Mesendoderm (in vitro differentiated cells): ENCODE measurements at regions not wholly inside any gene's neighbourhood (a gene's known extent, or its start where the extent isn't known, plus 50 kb on each side); places are given as distances from the start of the nearest gene placed in this dataset.

Experiments used
- DNase-seq: peaks from one replicate; pipeline ENCODE4 v3.0.0; 2013
- H2AK5ac ChIP-seq: 2 replicates; pipeline ENCODE4 v1.6.1; 2013; ENCODE audit warnings: low read length, inconsistent platforms
- H2BK120ac ChIP-seq: 2 replicates; pipeline ENCODE4 v1.6.1; 2013; ENCODE audit warnings: low read depth, mild to moderate bottlenecking, low read length, moderate library complexity, mixed read lengths
- H2BK15ac ChIP-seq: replicated peaks from 2 replicates; pipeline ENCODE4 v1.6.1; 2013; ENCODE audit warnings: low read depth, mild to moderate bottlenecking, moderate library complexity
- H2BK5ac ChIP-seq: 2 replicates; pipeline ENCODE4 v1.6.1; 2013; ENCODE audit warnings: low read length, inconsistent platforms
- H3K18ac ChIP-seq: 2 replicates; pipeline ENCODE4 v1.6.1; 2013; ENCODE audit warnings: mild to moderate bottlenecking, low read length, mixed read lengths
- H3K23ac ChIP-seq: one replicate; pipeline ENCODE4 v1.6.1; 2013; ENCODE audit warnings: low read length
- H3K27ac ChIP-seq: 2 replicates; pipeline ENCODE4 v1.5.1; 2013; ENCODE audit warnings: low read depth, mild to moderate bottlenecking, inconsistent platforms, low read length, moderate library complexity
- H3K27me3 ChIP-seq: 2 replicates; pipeline ENCODE4 v1.6.1; 2013; ENCODE audit warnings: low read length, control low read depth, mild to moderate bottlenecking, inconsistent platforms; ENCODE audit not compliant: insufficient read depth, poor library complexity
- H3K36me3 ChIP-seq: 2 replicates; pipeline ENCODE4 v1.6.1; 2013; ENCODE audit warnings: low read length, inconsistent platforms; ENCODE audit not compliant: control insufficient read depth, insufficient read depth
- H3K4ac ChIP-seq: one replicate; pipeline ENCODE4 v1.6.1; 2013; ENCODE audit warnings: low read depth, mild to moderate bottlenecking, low read length, moderate library complexity
- H3K4me1 ChIP-seq: 2 replicates; pipeline ENCODE4 v1.6.1; 2013; ENCODE audit warnings: low read depth, low read length, inconsistent platforms; ENCODE audit not compliant: control insufficient read depth
- H3K4me2 ChIP-seq: 2 replicates; pipeline ENCODE4 v1.6.1; 2013; ENCODE audit warnings: low read length
- H3K4me3 ChIP-seq: 2 replicates; pipeline ENCODE4 v1.5.1; 2013; ENCODE audit warnings: mild to moderate bottlenecking, low read length
- H3K56ac ChIP-seq: one replicate; pipeline ENCODE4 v1.6.1; 2013; ENCODE audit warnings: low read length
- H3K79me1 ChIP-seq: 2 replicates; pipeline ENCODE4 v1.6.1; 2013; ENCODE audit warnings: low read length, inconsistent platforms
- H3K79me2 ChIP-seq: 2 replicates; pipeline ENCODE4 v1.6.1; 2013; ENCODE audit warnings: mild to moderate bottlenecking, low read length; ENCODE audit not compliant: control insufficient read depth, insufficient read depth
- H3K9ac ChIP-seq: 2 replicates; pipeline ENCODE4 v1.6.1; 2013; ENCODE audit warnings: low read length, inconsistent platforms
- H4K5ac ChIP-seq: one replicate; pipeline ENCODE4 v1.6.1; 2013; ENCODE audit warnings: low read length
- H4K8ac ChIP-seq: one replicate; pipeline ENCODE4 v1.6.1; 2013; ENCODE audit warnings: low read depth, mild to moderate bottlenecking, control low read depth, low read length, moderate library complexity
- WGBS: extraction: QIAGEN DNeasy Blood & Tissue Kit; methylation state at CpG from one replicate; pipeline ENCODE4 v1.1.7; 2013; ENCODE audit warnings: low lambda C conversion rate, missing lambda C conversion rate; ENCODE audit not compliant: insufficient coverage; ENCODE audit errors: extremely low coverage; 5-methylcytosine and 5-hydroxymethylcytosine counted together

- no peaks in the 10 kb centered on the region for H3K36me3 ChIP-seq
- no peaks in the 10 kb centered on the region for H3K27me3 ChIP-seq
- H3K79me2 ChIP-seq = no peaks in the 10 kb centered on the region
- WGBS = no CpG with 5 or more reads among the region's 15 CpGs
- no peak overlapping the region for H4K5ac ChIP-seq
- H3K4me2 ChIP-seq = no peak overlapping the region
- no peak for DNase-seq
- H3K9ac ChIP-seq = no peak overlapping the region
- H3K23ac ChIP-seq = no peak overlapping the region
- H3K56ac ChIP-seq = no peak overlapping the region
- no peak overlapping the region for H2AK5ac ChIP-seq
- H2BK15ac ChIP-seq = no peak overlapping the region
- no peaks in the 10 kb centered on the region for H3K79me1 ChIP-seq
- no peak overlapping the region for H2BK5ac ChIP-seq
- no peak overlapping the region for H3K27ac ChIP-seq
- no peaks in the 10 kb centered on the region for H3K4me1 ChIP-seq
- no peak overlapping the region for H3K4me3 ChIP-seq
- H4K8ac ChIP-seq = no peak overlapping the region
- H3K4ac ChIP-seq = no peak overlapping the region
- no peak overlapping the region for H3K18ac ChIP-seq
- no peak overlapping the region for H2BK120ac ChIP-seq
Measured at GRCh38 chr17:79441356-79442160, 169.3 kb downstream of the RBFOX3 start.

GRCh38 chr17:79440251-79440650 lies 170.6 kb downstream of the RBFOX3 start:
- Histone ChIP-seq H4K8ac (no peak overlapping the region), H3K4me2 (no peak overlapping the region), H3K79me2 (no peaks in the 10 kb centered on the region), H3K36me3 (no peaks in the 10 kb centered on the region), H2BK15ac (no peak overlapping the region), H2AK5ac (no peak overlapping the region), H3K4ac (no peak overlapping the region), H3K4me1 (no peaks in the 10 kb centered on the region), H3K23ac (no peak overlapping the region), H4K5ac (no peak overlapping the region), H3K4me3 (no peak overlapping the region), H2BK120ac (no peak overlapping the region), H3K56ac (no peak overlapping the region), H3K18ac (no peak overlapping the region), H3K9ac (no peak overlapping the region), H3K27me3 (no peaks in the 10 kb centered on the region), H3K27ac (no peak overlapping the region), H3K79me1 (no peaks in the 10 kb centered on the region), H2BK5ac (no peak overlapping the region)
- DNase-seq = no peak
- no CpG with 5 or more reads among the region's 14 CpGs for WGBS

GRCh38 chr17:79439493-79439892 lies 171.4 kb downstream of the RBFOX3 start:
- Histone ChIP-seq H2BK5ac (no peak overlapping the region), H3K56ac (no peak overlapping the region), H3K23ac (no peak overlapping the region)

GRCh38 chr17:79438546-79439334 lies 172.1 kb downstream of the RBFOX3 start:
- no peak overlapping the region for H3K4me2 ChIP-seq
- no peak overlapping the region for H3K27ac ChIP-seq
- H2BK120ac ChIP-seq = no peak overlapping the region
- H2BK5ac ChIP-seq = no peak overlapping the region
- no peak for DNase-seq
- WGBS = no CpG with 5 or more reads among the region's 23 CpGs
- H3K9ac ChIP-seq = no peak overlapping the region
- H3K4me1 ChIP-seq = no peaks in the 10 kb centered on the region
- H3K4me3 ChIP-seq = no peak overlapping the region
- H3K56ac ChIP-seq = no peak overlapping the region
- H3K23ac ChIP-seq = no peak overlapping the region
- H3K27me3 ChIP-seq = no peaks in the 10 kb centered on the region
- no peaks in the 10 kb centered on the region for H3K79me2 ChIP-seq
- H4K5ac ChIP-seq = no peak overlapping the region
- H4K8ac ChIP-seq = no peak overlapping the region
- H3K18ac ChIP-seq = no peak overlapping the region
- no peak overlapping the region for H3K4ac ChIP-seq
- H2AK5ac ChIP-seq = no peak overlapping the region
- no peaks in the 10 kb centered on the region for H3K79me1 ChIP-seq
- H2BK15ac ChIP-seq = no peak overlapping the region
- H3K36me3 ChIP-seq = no peaks in the 10 kb centered on the region

More at GRCh38 chr17:79439493-79439892, 171.4 kb downstream of the RBFOX3 start:
- no CpG with 5 or more reads among the region's 6 CpGs for WGBS
- Histone ChIP-seq H4K8ac (no peak overlapping the region), H2AK5ac (no peak overlapping the region), H3K27me3 (no peaks in the 10 kb centered on the region), H3K36me3 (no peaks in the 10 kb centered on the region), H3K79me1 (no peaks in the 10 kb centered on the region), H3K27ac (no peak overlapping the region), H3K4me3 (no peak overlapping the region), H3K4me1 (no peaks in the 10 kb centered on the region), H3K9ac (no peak overlapping the region), H3K79me2 (no peaks in the 10 kb centered on the region), H2BK120ac (no peak overlapping the region), H4K5ac (no peak overlapping the region), H3K18ac (no peak overlapping the region), H3K4me2 (no peak overlapping the region), H3K4ac (no peak overlapping the region), H2BK15ac (no peak overlapping the region)
- DNase-seq = no peak

- no peak overlapping the region for H2BK5ac ChIP-seq
- no peak overlapping the region for H3K4me2 ChIP-seq
- no peak overlapping the region for H3K56ac ChIP-seq
- no peak overlapping the region for H3K4ac ChIP-seq
- H4K8ac ChIP-seq = no peak overlapping the region
- H4K5ac ChIP-seq = no peak overlapping the region
- no peak overlapping the region for H3K4me3 ChIP-seq
- H3K79me1 ChIP-seq = no peaks in the 10 kb centered on the region
- H3K27me3 ChIP-seq = no peaks in the 10 kb centered on the region
- DNase-seq = peak; percentile 16
- H3K23ac ChIP-seq = no peak overlapping the region
- no peak overlapping the region for H3K27ac ChIP-seq
- no peak overlapping the region for H2AK5ac ChIP-seq
- H3K36me3 ChIP-seq = no peaks in the 10 kb centered on the region
- H3K9ac ChIP-seq = no peak overlapping the region
- H2BK15ac ChIP-seq = no peak overlapping the region
- H3K18ac ChIP-seq = no peak overlapping the region
- no peak overlapping the region for H2BK120ac ChIP-seq
- WGBS = no CpG with 5 or more reads among the region's 4 CpGs
- no peaks in the 10 kb centered on the region for H3K4me1 ChIP-seq
- no peaks in the 10 kb centered on the region for H3K79me2 ChIP-seq
Measured at GRCh38 chr17:79438058-79438457, 172.8 kb downstream of the RBFOX3 start.
